ENCODE measurements at regions not wholly inside any gene's neighbourhood (a gene's known extent, or its start where the extent isn't known, plus 50 kb on each side); places are given as distances from the start of the nearest gene placed in this dataset.
A peak's percentile ranks its signal among the peaks of the same experiment; 100 is the strongest.

- no peak for TF ChIP-seq CTCF (conservative IDR thresholded peaks at IDR 0.05; ENCODE audit: low read depth, low read length)
- no peak for DNase-seq (ENCODE audit: low read depth)
- H3K4me3 ChIP-seq (ENCODE audit: low read depth, low read length), result no peak overlapping the region
These were observed 373.0 kb upstream of the DYNLRB2 start for GRCh38 chr16:80167657-80168390.

- no peak for DNase-seq (ENCODE audit: low read depth)
- TF ChIP-seq CTCF (conservative IDR thresholded peaks at IDR 0.05; ENCODE audit: low read depth, low read length), result no peak
- no peak overlapping the region for H3K4me3 ChIP-seq (ENCODE audit: low read depth, low read length)
These were observed 374.7 kb upstream of the DYNLRB2 start for GRCh38 chr16:80166082-80166481.

- H3K4me3 ChIP-seq (ENCODE audit: low read depth, low read length), result no peak overlapping the region
- DNase-seq (ENCODE audit: low read depth), result no peak
- no peak for TF ChIP-seq CTCF (conservative IDR thresholded peaks at IDR 0.05; ENCODE audit: low read depth, low read length)
These were observed 375.7 kb upstream of the DYNLRB2 start for GRCh38 chr16:80164966-80165550.

GRCh38 chr16:80163339-80163738 is 377.5 kb upstream of the DYNLRB2 start:
- H3K4me3 ChIP-seq (ENCODE audit: low read depth, low read length), result no peak overlapping the region
- TF ChIP-seq CTCF (conservative IDR thresholded peaks at IDR 0.05; ENCODE audit: low read depth, low read length), result no peak
- no peak for DNase-seq (ENCODE audit: low read depth)

GRCh38 chr16:80161799-80162739 is 378.7 kb upstream of the DYNLRB2 start:
- no peak overlapping the region for H3K4me3 ChIP-seq (ENCODE audit: low read depth, low read length)
- no peak for TF ChIP-seq CTCF (conservative IDR thresholded peaks at IDR 0.05; ENCODE audit: low read depth, low read length)
- no peak for DNase-seq (ENCODE audit: low read depth)

- DNase-seq (ENCODE audit: low read depth), result peak; percentile 56
- H3K4me3 ChIP-seq (ENCODE audit: low read depth, low read length), result no peak overlapping the region
- no peak for TF ChIP-seq CTCF (conservative IDR thresholded peaks at IDR 0.05; ENCODE audit: low read depth, low read length)
These were observed 382.0 kb upstream of the DYNLRB2 start for GRCh38 chr16:80158766-80159165.
